C4-2B (cell line): ENCODE measurements at regions not wholly inside any gene's neighbourhood (a gene's known extent, or its start where the extent isn't known, plus 50 kb on each side); places are given as distances from the start of the nearest gene placed in this dataset.

ENCODE experiments used
- ZFX ChIP-seq: fragments of 450-650 bp; IDR thresholded peaks from 2 replicates; pipeline ENCODE4 v1.6.1; 2017
- TF ChIP-seq, protein P1 (sequence below): fragments of 450-650 bp; conservative IDR thresholded peaks from 2 replicates; pipeline ENCODE4 v1.5.1; 2017; ENCODE audit warnings: mild to moderate bottlenecking

DNA sequence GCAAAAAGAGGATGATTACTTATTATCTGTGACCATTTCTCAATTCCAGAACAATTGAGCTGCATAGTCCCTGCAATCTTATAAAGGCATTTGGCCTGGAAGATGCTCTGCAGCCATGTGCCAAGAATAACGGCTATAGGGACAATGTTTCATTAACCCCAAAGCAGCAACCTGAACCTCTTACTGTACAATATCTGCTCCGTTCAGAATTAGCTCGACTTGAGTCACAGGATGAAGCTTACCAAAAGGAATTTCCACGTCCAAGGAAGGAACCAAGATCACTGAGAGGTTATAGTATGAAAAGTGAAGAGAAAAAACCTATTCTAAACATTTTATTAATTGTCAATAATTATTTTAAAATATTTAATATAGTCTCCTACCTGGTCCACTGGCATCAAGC, 167.3 kb upstream of the GMDS start:
- TF ChIP-seq, protein P1, sequence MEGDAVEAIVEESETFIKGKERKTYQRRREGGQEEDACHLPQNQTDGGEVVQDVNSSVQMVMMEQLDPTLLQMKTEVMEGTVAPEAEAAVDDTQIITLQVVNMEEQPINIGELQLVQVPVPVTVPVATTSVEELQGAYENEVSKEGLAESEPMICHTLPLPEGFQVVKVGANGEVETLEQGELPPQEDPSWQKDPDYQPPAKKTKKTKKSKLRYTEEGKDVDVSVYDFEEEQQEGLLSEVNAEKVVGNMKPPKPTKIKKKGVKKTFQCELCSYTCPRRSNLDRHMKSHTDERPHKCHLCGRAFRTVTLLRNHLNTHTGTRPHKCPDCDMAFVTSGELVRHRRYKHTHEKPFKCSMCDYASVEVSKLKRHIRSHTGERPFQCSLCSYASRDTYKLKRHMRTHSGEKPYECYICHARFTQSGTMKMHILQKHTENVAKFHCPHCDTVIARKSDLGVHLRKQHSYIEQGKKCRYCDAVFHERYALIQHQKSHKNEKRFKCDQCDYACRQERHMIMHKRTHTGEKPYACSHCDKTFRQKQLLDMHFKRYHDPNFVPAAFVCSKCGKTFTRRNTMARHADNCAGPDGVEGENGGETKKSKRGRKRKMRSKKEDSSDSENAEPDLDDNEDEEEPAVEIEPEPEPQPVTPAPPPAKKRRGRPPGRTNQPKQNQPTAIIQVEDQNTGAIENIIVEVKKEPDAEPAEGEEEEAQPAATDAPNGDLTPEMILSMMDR, result no peak
- TF ChIP-seq ZFX, result no peak
